Upper lobe of left lung (tissue), 6 donors: ENCODE measurements at regions not wholly inside any gene's neighbourhood (a gene's known extent, or its start where the extent isn't known, plus 50 kb on each side); places are given as distances from the start of the nearest gene placed in this dataset.

Experiments used
- ATAC-seq, 2 donors: fragments of 200-7000 bp; cut with Tn5 transposase; one replicate each; pipeline ENCODE4 v1.9.1; 2022; ENCODE audit warnings: mild to moderate bottlenecking in 2 of 2, moderate library complexity in 2 of 2; ENCODE audit not compliant: low FRiP score in 2 of 2
- DNase-seq, 2 donors: peaks; one replicate each; pipeline ENCODE4 v3.0.0-alpha.2; 2019 to 2020
- H3K27ac ChIP-seq, 4 donors: fragments of 200-600 bp; sonication (generic); one replicate each; pipeline ENCODE4 v1.5.1; 2016 to 2019
- H3K27me3 ChIP-seq, 4 donors: fragments of 200-600 bp; sonication (generic); one replicate each; pipeline ENCODE4 v1.5.1; 2017 to 2019
- H3K36me3 ChIP-seq, 4 donors: fragments of 200-600 bp; sonication (generic); one replicate each; pipeline ENCODE4 v1.5.1; 2016 to 2019
- H3K4me1 ChIP-seq, 4 donors: fragments of 200-600 bp; sonication (generic); one replicate each; pipeline ENCODE4 v1.5.1; 2018 to 2019
- H3K4me3 ChIP-seq, 4 donors: fragments of 200-600 bp; sonication (generic); one replicate each; pipeline ENCODE4 v1.5.1; 2017 to 2019; ENCODE audit warnings: mild to moderate bottlenecking in 2 of 4, moderate library complexity in 1 of 4
- H3K9me3 ChIP-seq, 4 donors: fragments of 200-600 bp; sonication (generic); one replicate each; pipeline ENCODE4 v1.5.1; 2018 to 2019
- EP300 ChIP-seq, 4 donors: sonication (generic); formaldehyde crosslinking; IDR thresholded peaks; one replicate each; pipeline ENCODE4 v1.5.1; 2017; ENCODE audit warnings: antibody characterized with exemption in 4 of 4, control low read depth in 2 of 4
- POLR2A ChIP-seq, 4 donors: fragments of 450-650 bp; IDR thresholded peaks; one replicate each; pipeline ENCODE4 v1.5.1; 2016 to 2017; ENCODE audit warnings: antibody characterized with exemption in 4 of 4, mild to moderate bottlenecking in 2 of 4
- POLR2AphosphoS5 ChIP-seq, 2 donors: sonication (generic); formaldehyde crosslinking; IDR thresholded peaks; one replicate each; pipeline ENCODE4 v1.5.1; 2017; ENCODE audit warnings: antibody characterized with exemption in 2 of 2
- WGBS, 2 donors: methylation state at CpG; one replicate each; pipeline ENCODE4 v1.1.5; 2017 to 2018; 5-methylcytosine and 5-hydroxymethylcytosine counted together
- TF ChIP-seq, protein P1 (sequence below), 6 experiments: fragments of 450-650 bp in 4 of 6; fragments of 200-600 bp in 2 of 6; sonication (generic) in 2 of 6; IDR thresholded peaks; one replicate each; pipeline ENCODE4 v1.5.1; 2016 to 2019; ENCODE audit warnings: antibody characterized with exemption in 6 of 6
- donor health status: DM: no; HTN: no; CAD: no; lungs with moderate emphysema.
- donor health status: DM: no; HTN: yes; CAD: no; lungs with severe emphysema.

- Histone ChIP-seq H3K4me1 (no peaks in the 10 kb centered on the region), H3K27me3 (no peaks in the 10 kb centered on the region), H3K36me3 (no peaks in the 10 kb centered on the region), H3K9me3 (no peaks in the 10 kb centered on the region), H3K27ac (no peak overlapping the region), H3K4me3 (no peak overlapping the region)
- WGBS, 2 donors, result 71 to 79% methylated on average over 8 of the region's 8 CpGs
- ATAC-seq, result no peak
- no peak for DNase-seq
- TF ChIP-seq POLR2A (IDR thresholded peaks at IDR 0.05), result no peak
- TF ChIP-seq, protein P1, sequence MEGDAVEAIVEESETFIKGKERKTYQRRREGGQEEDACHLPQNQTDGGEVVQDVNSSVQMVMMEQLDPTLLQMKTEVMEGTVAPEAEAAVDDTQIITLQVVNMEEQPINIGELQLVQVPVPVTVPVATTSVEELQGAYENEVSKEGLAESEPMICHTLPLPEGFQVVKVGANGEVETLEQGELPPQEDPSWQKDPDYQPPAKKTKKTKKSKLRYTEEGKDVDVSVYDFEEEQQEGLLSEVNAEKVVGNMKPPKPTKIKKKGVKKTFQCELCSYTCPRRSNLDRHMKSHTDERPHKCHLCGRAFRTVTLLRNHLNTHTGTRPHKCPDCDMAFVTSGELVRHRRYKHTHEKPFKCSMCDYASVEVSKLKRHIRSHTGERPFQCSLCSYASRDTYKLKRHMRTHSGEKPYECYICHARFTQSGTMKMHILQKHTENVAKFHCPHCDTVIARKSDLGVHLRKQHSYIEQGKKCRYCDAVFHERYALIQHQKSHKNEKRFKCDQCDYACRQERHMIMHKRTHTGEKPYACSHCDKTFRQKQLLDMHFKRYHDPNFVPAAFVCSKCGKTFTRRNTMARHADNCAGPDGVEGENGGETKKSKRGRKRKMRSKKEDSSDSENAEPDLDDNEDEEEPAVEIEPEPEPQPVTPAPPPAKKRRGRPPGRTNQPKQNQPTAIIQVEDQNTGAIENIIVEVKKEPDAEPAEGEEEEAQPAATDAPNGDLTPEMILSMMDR (IDR thresholded peaks at IDR 0.05), result no peak
- TF ChIP-seq EP300 (IDR thresholded peaks at IDR 0.05), result no peak
- TF ChIP-seq POLR2AphosphoS5 (IDR thresholded peaks at IDR 0.05), result no peak
Measured at GRCh38 chr4:4614925-4615678, 73.3 kb upstream of the STX18 start.

DNA sequence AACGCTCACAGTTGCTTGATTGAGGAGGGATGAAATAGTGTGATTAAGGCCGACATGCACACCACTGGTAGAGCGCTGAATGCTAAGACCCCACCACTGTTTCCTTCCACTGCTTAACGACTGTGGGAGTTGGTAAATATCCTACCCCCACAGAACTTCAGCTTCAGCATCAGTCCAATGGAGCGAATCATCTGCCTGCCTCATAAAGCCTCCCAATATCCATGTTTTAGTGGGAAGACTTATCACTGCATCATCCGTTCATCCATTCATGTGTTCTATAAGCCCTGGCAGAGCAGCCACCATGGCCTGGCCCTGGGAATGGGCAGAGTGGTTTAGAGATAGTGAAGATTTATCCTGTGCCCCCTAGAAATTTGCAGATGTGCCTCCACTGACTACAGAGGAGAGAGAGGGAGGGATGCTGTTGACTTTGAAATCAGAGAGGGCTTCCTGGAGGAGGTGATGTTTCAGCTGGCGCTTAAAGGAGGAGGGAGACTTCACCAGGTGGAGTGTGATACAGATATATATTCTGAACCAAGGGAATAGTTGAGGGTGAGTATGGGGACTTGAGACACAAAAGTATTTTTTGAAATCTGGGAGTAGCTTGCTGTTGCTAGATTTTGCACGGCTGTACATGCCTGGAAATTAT, 71.9 kb upstream of the STX18 start:
- H3K27ac ChIP-seq, result no peak overlapping the region
- ATAC-seq (no peak), DNase-seq (no peak)
- H3K9me3 ChIP-seq, result no peaks in the 10 kb centered on the region
- 86 to 89% methylated on average over 8 of the region's 8 CpGs for WGBS, 2 donors
- TF ChIP-seq POLR2AphosphoS5 (IDR thresholded peaks at IDR 0.05), result no peak
- no peak for TF ChIP-seq EP300 (IDR thresholded peaks at IDR 0.05)
- no peak for TF ChIP-seq POLR2A (IDR thresholded peaks at IDR 0.05)
- TF ChIP-seq, protein P1 (IDR thresholded peaks at IDR 0.05), result no peak
- H3K36me3 ChIP-seq, result no peaks in the 10 kb centered on the region
- H3K27me3 ChIP-seq, result no peaks in the 10 kb centered on the region
- no peaks in the 10 kb centered on the region for H3K4me1 ChIP-seq
- no peak overlapping the region for H3K4me3 ChIP-seq

DNA sequence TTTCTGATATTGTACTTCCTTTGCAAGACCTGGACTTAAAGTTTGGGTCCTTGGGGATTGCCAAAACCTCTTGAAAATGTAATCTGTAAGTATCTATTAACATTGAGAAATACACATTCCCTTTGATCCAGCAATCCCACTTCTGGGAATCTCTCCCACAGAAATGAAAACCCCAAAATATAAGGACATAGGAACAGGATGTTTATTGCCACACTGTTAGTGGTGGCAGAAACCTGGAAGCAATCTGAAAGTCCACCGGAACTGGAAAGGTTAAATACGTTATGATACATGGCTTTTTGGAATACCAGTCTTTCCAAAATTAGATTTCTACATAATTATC, 71.2 kb upstream of the STX18 start:
- TF ChIP-seq EP300 (IDR thresholded peaks at IDR 0.05) (no peak), POLR2A (IDR thresholded peaks at IDR 0.05) (no peak), POLR2AphosphoS5 (IDR thresholded peaks at IDR 0.05) (no peak)
- TF ChIP-seq, protein P1 (IDR thresholded peaks at IDR 0.05), result no peak
- Histone ChIP-seq H3K27me3 (no peaks in the 10 kb centered on the region), H3K4me3 (no peak overlapping the region), H3K36me3 (no peaks in the 10 kb centered on the region), H3K9me3 (no peaks in the 10 kb centered on the region), H3K4me1 (no peaks in the 10 kb centered on the region), H3K27ac (no peak overlapping the region)
- 59 to 77% methylated on average over 2 of the region's 2 CpGs for WGBS, 2 donors
- DNase-seq, result no peak
- ATAC-seq, result no peak

- Histone ChIP-seq H3K36me3 (no peaks in the 10 kb centered on the region), H3K27me3 (no peaks in the 10 kb centered on the region), H3K4me3 (no peak overlapping the region), H3K4me1 (no peaks in the 10 kb centered on the region), H3K27ac (no peak overlapping the region), H3K9me3 (no peaks in the 10 kb centered on the region)
- DNase-seq (peak in 1 of 2 donors; percentile 17), ATAC-seq (no peak)
- WGBS, 2 donors, result 86 to 92% methylated on average over 7 of the region's 7 CpGs
- no peak for TF ChIP-seq EP300 (IDR thresholded peaks at IDR 0.05)
- TF ChIP-seq POLR2AphosphoS5 (IDR thresholded peaks at IDR 0.05), result no peak
Measured at GRCh38 chr4:4610672-4611071, 68.8 kb upstream of the STX18 start.

DNA sequence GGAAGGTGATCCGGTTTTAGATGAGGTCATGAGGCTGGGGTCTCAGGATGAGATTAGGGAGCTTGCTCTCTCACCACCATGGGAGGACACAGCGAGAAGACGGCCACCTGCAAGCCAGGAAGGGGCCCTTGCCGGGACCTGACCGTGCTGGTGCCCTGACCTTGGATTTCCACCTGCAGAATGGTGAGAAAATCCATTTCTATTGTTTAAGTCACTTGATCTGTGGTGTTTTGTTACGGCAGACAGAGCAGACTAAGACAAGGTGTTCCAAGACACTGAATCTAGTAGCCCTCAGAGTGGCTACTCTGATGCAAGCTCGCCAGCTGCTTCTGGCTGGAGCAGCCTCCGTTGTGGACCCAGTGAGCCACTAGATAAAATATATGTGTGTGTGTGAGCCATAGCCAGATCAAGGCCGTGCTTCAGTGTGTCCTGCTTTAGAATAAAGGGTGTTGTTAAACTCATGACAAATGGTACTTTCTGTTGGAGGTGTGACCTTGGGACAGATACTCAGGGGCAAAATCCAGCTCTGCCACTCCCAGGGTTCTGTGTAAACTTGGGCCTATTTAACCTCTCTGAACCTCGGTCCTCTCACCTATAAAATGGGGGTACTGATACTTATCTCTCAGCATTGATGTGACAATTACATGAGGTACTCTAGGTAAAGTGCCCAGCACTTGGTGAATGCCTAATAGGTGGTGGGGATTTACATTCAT, 67.9 kb upstream of the STX18 start:
- Histone ChIP-seq H3K27me3 (no peaks in the 10 kb centered on the region), H3K4me3 (no peak overlapping the region), H3K9me3 (no peaks in the 10 kb centered on the region), H3K27ac (no peak overlapping the region), H3K4me1 (no peaks in the 10 kb centered on the region), H3K36me3 (no peaks in the 10 kb centered on the region)
- DNase-seq, result peak in 1 of 2 donors; percentile 44
- no peak for ATAC-seq
- TF ChIP-seq EP300 (IDR thresholded peaks at IDR 0.05), result no peak
- 92 to 95% methylated on average over 8 to 10 of the region's 10 CpGs for WGBS, 2 donors
